ENCODE measurements at regions not wholly inside any gene's neighbourhood (a gene's known extent, or its start where the extent isn't known, plus 50 kb on each side); places are given as distances from the start of the nearest gene placed in this dataset.
"Not testable (repeated sequence)": the region's sequence is repeated elsewhere in the genome, so short reads cannot be mapped to it uniquely, and the experiment has no call there.

DNA sequence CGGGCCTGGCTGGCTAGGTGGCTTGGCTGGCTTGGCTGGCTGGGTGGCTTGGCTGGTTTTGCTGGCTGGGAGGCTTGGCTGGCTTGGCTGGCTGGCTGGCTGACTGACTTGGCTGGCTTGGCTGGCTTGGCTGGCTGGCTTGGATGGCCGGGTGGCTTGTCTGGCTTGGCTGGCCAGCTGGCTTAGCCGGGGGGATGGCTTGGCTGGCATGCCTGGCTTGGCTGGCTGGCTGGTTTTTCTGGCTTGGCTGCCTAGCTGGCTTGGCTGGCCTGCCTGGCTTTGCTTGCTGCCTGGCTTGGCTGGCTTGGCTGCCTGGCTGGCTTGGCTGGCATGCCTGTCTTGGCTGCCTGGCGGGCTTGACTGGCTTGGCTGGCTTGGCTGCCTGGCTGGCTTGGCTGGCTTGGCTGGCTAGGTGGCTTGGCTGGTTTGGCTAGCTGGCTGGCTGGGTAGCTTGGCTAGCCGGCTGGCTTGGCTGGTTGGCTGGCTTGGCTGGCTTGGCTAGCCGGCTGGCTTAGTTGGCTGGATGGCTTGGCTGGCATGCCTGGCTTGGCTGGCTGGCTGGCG lies 2829.6 kb downstream of the RPIA start:
- DNase-seq (ENCODE audit: low read depth in 1 of 2, low spot score in 1 of 2): not testable (repeated sequence)

GRCh38 chr2:91521944-91522343 lies 2830.5 kb downstream of the RPIA start:
- DNase-seq (ENCODE audit: low read depth in 1 of 2, low spot score in 1 of 2): not testable (repeated sequence)

- DNase-seq (ENCODE audit: low read depth in 1 of 2, low spot score in 1 of 2): not testable (repeated sequence)
Observed at GRCh38 chr2:91522877-91523276, 2831.4 kb downstream of the RPIA start.

GRCh38 chr2:91523751-91524150 lies 2832.3 kb downstream of the RPIA start:
- DNase-seq (ENCODE audit: low read depth in 1 of 2, low spot score in 1 of 2): not testable (repeated sequence)

DNA sequence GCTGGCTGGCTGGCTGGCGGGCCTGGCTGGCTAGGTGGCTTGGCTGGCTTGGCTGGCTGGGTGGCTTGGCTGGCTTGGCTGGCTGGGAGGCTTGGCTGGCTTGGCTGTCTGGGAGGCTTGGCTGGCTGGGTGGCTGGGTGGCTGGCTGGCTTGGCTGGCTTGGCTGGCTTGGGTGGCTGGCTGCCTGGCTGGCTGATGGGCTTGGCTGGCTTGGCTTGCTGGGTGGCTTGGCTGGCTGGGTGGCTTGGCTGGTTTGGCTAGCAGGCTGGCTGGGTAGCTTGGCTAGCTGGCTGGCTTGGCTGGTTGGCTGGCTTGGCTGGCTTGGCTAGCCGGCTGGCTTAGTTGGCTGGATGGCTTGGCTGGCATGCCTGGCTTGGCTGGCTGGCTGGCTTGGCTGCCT lies 2834.1 kb downstream of the RPIA start:
- not testable (repeated sequence) for DNase-seq (ENCODE audit: low read depth in 1 of 2, low spot score in 1 of 2)

GRCh38 chr2:91526083-91526482 lies 2834.6 kb downstream of the RPIA start:
- DNase-seq (ENCODE audit: low read depth in 1 of 2, low spot score in 1 of 2): not testable (repeated sequence)

DNA sequence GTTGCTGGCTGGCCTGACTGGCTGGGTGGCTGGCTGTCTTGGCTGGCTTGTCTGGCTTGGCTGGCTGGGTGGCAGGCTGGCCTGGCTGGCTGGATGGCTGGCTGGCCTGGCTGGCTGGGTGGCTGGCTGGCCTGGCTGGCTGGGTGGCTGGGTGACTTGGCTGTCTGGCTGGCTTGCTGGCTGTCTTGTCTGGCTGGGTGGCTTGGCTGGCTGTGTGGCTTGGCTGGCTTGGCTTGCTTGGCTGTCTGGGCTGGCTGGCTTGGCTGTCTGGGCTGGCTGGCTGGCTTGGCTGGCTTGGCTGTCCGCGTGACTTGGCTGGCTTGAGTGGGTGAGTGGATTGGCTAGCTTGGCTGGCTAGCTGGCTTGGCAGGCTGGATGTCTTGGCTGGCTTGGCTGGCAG lies 2835.6 kb downstream of the RPIA start:
- not testable (repeated sequence) for DNase-seq (ENCODE audit: low read depth in 1 of 2, low spot score in 1 of 2)

GRCh38 chr2:91527491-91528031 lies 2836.1 kb downstream of the RPIA start:
- DNase-seq (ENCODE audit: low read depth in 1 of 2, low spot score in 1 of 2): not testable (repeated sequence)

- DNase-seq (ENCODE audit: low read depth in 1 of 2, low spot score in 1 of 2): not testable (repeated sequence)
Observed at GRCh38 chr2:91528361-91528760, 2836.9 kb downstream of the RPIA start.

- DNase-seq (ENCODE audit: low read depth in 1 of 2, low spot score in 1 of 2): not testable (repeated sequence)
Observed at GRCh38 chr2:91536109-91536508, 2844.6 kb downstream of the RPIA start.

- DNase-seq (ENCODE audit: low read depth in 1 of 2, low spot score in 1 of 2): not testable (repeated sequence)
Observed at GRCh38 chr2:91536549-91537263, 2845.2 kb downstream of the RPIA start.

DNA sequence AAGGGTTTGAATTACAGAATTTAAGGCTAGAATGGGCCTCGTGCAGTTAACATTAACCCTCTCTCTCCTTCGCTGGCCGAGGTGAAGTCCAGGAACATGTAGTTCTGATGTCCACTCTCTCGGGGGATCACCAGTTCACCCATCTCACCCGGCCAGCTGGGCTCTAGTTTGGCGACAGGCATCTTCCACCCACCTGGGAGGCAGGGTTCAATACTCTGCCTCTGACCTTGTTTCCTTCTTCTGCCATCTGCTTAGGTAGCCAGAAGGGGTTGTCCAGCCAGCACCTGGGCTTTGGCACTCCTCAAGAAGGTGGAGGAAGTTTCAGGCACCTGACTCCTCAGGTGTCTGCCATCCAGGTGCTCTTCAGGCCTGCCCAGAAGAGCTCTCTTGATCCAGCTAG lies 2857.8 kb downstream of the RPIA start:
- not testable (repeated sequence) for DNase-seq (ENCODE audit: low read depth in 1 of 2, low spot score in 1 of 2)

GRCh38 chr2:91558234-91558633 lies 2866.8 kb downstream of the RPIA start:
- DNase-seq (ENCODE audit: low read depth in 1 of 2, low spot score in 1 of 2): not testable (repeated sequence)

GRCh38 chr2:91559269-91559668 lies 2867.8 kb downstream of the RPIA start:
- not testable (repeated sequence) for DNase-seq (ENCODE audit: low read depth in 1 of 2, low spot score in 1 of 2)

GRCh38 chr2:91559886-91560614 lies 2868.6 kb downstream of the RPIA start:
- DNase-seq (ENCODE audit: low read depth in 1 of 2, low spot score in 1 of 2): not testable (repeated sequence)

DNA sequence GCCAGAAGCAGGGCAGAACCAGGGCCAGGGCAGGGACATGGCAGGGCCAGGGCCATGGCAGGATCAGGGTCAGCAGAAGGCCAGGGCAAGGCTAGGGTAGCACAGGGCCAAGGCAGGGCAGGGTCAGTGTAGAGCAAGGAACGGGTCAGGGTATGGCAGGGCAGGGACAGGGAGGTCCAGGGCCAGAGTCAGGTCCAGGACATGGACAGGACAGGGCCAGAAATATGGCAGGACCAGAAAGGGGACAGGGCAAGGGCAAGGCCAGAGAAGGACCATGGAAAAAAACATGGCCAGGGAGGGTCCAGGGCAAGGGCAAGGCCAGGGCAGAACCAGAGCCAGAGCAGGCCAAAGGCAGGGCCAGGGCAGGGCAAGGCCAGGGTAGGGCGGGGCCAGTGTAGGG lies 2870.7 kb downstream of the RPIA start:
- not testable (repeated sequence) for DNase-seq (ENCODE audit: low read depth in 1 of 2, low spot score in 1 of 2)

DNA sequence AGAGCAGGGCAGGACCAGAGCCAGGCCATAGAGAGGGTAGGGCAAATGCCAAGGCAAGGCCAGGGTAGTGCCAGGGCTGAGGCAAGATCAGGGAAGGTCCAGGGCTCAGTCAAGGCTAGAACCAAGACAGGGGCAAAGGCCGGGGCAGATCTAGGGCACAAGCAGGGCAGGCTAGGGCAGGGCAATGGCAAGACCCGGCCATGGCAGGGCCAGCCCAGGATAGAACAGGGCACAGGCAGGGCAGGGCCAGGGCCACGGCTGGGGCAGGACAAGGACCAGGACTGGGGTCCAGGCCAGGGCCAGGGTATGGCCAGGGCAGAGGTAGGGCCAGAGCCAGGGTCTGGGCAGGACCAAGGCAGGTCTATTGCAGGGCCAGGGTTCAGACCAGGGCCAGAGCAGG lies 2873.2 kb downstream of the RPIA start:
- not testable (repeated sequence) for DNase-seq (ENCODE audit: low read depth in 1 of 2, low spot score in 1 of 2)

GRCh38 chr2:91565689-91566430 lies 2874.4 kb downstream of the RPIA start:
- not testable (repeated sequence) for DNase-seq (ENCODE audit: low read depth in 1 of 2, low spot score in 1 of 2)

GRCh38 chr2:91566611-91567010 lies 2875.1 kb downstream of the RPIA start:
- DNase-seq (ENCODE audit: low read depth in 1 of 2, low spot score in 1 of 2): not testable (repeated sequence)

DNA sequence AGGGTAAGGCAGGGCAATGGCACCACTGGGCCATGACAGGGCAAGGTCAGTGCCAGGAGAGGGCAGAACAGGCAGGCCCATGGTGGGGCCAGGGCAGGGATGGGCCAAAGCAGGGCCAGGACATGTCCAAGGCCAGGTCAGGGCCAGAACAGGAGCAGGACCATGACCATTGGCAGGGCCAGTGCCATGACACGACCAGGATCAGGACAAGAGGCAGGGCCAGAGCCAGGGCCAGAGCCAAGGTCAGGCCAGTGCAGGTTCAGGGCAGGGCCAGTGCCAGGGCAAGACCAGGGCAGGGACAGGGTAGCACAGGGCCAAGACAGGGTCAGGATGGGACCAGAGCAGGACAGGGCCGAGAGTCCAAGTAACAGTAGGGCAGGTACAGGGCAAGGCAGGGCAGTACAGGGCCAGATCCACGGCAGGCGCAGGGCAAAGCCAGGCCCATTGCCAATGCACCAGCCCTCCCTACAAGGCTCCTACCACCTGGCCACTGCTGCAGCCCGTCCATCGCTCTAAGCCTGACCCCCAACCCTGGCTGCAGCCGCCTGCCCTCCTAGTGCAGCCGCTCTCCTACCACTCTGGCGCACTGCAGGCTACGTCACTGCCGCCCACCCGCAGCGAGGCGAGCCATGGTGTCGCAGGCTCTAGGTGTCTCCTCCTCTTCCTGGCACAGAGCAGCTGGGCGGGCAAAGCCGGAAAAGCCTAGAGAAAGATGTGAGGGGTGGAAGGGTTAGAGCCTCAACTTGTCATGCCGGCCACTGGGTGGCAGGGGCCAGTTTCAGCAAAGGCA lies 2876.3 kb downstream of the RPIA start:
- not testable (repeated sequence) for DNase-seq (ENCODE audit: low read depth in 1 of 2, low spot score in 1 of 2)

All from activated T-helper 1 cell treated with anti-CD3 and anti-CD28 coated beads, Interleukin-2, amount 50 U/mL, for 16 hours (primary cell).